H9 (cell line): ENCODE measurements at regions not wholly inside any gene's neighbourhood (a gene's known extent, or its start where the extent isn't known, plus 50 kb on each side); places are given as distances from the start of the nearest gene placed in this dataset.

Experiments
- DNase-seq: peaks from one replicate; pipeline ENCODE4 v3.0.0-alpha.2; 2017
- H2AFZ ChIP-seq: one replicate; pipeline ENCODE4 v1.6.1; 2013; ENCODE audit warnings: mild to moderate bottlenecking, low read length, control low read depth, moderate library complexity
- H2AK5ac ChIP-seq: 2 replicates; pipeline ENCODE4 v1.6.1; 2013; ENCODE audit warnings: low read length, control low read depth, mixed read lengths; ENCODE audit not compliant: insufficient read length
- H2BK120ac ChIP-seq: one replicate; pipeline ENCODE4 v1.6.1; 2013; ENCODE audit warnings: low read depth, mild to moderate bottlenecking, low read length, control low read depth, inconsistent platforms; ENCODE audit not compliant: poor library complexity, severe bottlenecking
- H2BK12ac ChIP-seq: 2 replicates; pipeline ENCODE4 v1.6.1; 2013; ENCODE audit warnings: low read length, control low read depth, mixed read lengths, low read depth; ENCODE audit not compliant: insufficient read length
- H2BK15ac ChIP-seq: 2 replicates; pipeline ENCODE4 v1.6.1; 2013; ENCODE audit warnings: low read depth, low read length, control low read depth
- H2BK20ac ChIP-seq: one replicate; pipeline ENCODE4 v1.6.1; 2013; ENCODE audit warnings: low read depth, mild to moderate bottlenecking, low read length, control low read depth, inconsistent platforms; ENCODE audit not compliant: poor library complexity, severe bottlenecking
- H2BK5ac ChIP-seq: 2 replicates; pipeline ENCODE4 v1.6.1; 2013; ENCODE audit warnings: low read length, control low read depth, mixed read lengths; ENCODE audit not compliant: insufficient read length
- H3K14ac ChIP-seq: 2 replicates; pipeline ENCODE4 v1.6.1; 2013; ENCODE audit warnings: low read length, control low read depth; ENCODE audit not compliant: insufficient read depth
- H3K18ac ChIP-seq: 2 replicates; pipeline ENCODE4 v1.6.1; 2013; ENCODE audit warnings: low read depth, mild to moderate bottlenecking, mixed read lengths, low read length, control low read depth; ENCODE audit not compliant: insufficient read length
- H3K23ac ChIP-seq: 2 replicates; pipeline ENCODE4 v1.6.1; 2013; ENCODE audit warnings: low read length, control low read depth, mixed read lengths, low read depth; ENCODE audit not compliant: insufficient read length
- H3K23me2 ChIP-seq: 2 replicates; pipeline ENCODE4 v1.6.1; 2013; ENCODE audit warnings: low read depth, mild to moderate bottlenecking, mixed read lengths, low read length, control low read depth; ENCODE audit not compliant: insufficient read length, poor library complexity, severe bottlenecking
- H3K27ac ChIP-seq: 2 replicates; pipeline ENCODE4 v1.5.1; 2013; ENCODE audit warnings: low read length, control low read depth, mixed read lengths, low read depth; ENCODE audit not compliant: insufficient read length
- H3K27me3 ChIP-seq: 2 replicates; pipeline ENCODE4 v1.6.1; 2013; ENCODE audit warnings: low read length, control low read depth, inconsistent platforms; ENCODE audit not compliant: insufficient read depth
- H3K4ac ChIP-seq: 2 replicates; pipeline ENCODE4 v1.6.1; 2013; ENCODE audit warnings: low read depth, mild to moderate bottlenecking, control low read depth, inconsistent platforms, low read length, moderate library complexity
- H3K4me1 ChIP-seq: 2 replicates; pipeline ENCODE4 v1.6.1; 2013; ENCODE audit warnings: low read length, control low read depth, inconsistent platforms; ENCODE audit not compliant: insufficient read depth
- H3K4me2 ChIP-seq: 2 replicates; pipeline ENCODE4 v1.6.1; 2013; ENCODE audit warnings: low read length, control low read depth, mixed read lengths; ENCODE audit not compliant: insufficient read length, insufficient read depth
- H3K56ac ChIP-seq: 2 replicates; pipeline ENCODE4 v1.6.1; 2013; ENCODE audit warnings: low read depth, mild to moderate bottlenecking, mixed read lengths, low read length, control low read depth; ENCODE audit not compliant: insufficient read length
- H3K79me1 ChIP-seq: 2 replicates; pipeline ENCODE4 v1.6.1; 2013; ENCODE audit warnings: low read depth, mild to moderate bottlenecking, moderate library complexity, low read length, control low read depth, inconsistent platforms; ENCODE audit not compliant: insufficient read depth, poor library complexity, severe bottlenecking
- H3K79me2 ChIP-seq: 2 replicates; pipeline ENCODE4 v1.6.1; 2013; ENCODE audit warnings: low read length, control low read depth, inconsistent platforms; ENCODE audit not compliant: insufficient read depth
- H3K9ac ChIP-seq: 2 replicates; pipeline ENCODE4 v1.6.1; 2013; ENCODE audit warnings: low read length, control low read depth, mixed read lengths; ENCODE audit not compliant: insufficient read length; ENCODE audit errors: extremely low read depth
- H3K9me3 ChIP-seq: one replicate; pipeline ENCODE4 v1.6.1; 2013; ENCODE audit warnings: low read depth, low read length, inconsistent platforms; ENCODE audit not compliant: control insufficient read depth
- H3T11ph ChIP-seq: one replicate; pipeline ENCODE4 v1.6.1; 2013; ENCODE audit warnings: mild to moderate bottlenecking, low read length, control low read depth, inconsistent platforms
- H4K20me1 ChIP-seq: one replicate; pipeline ENCODE4 v1.6.1; 2013; ENCODE audit not compliant: control insufficient read depth, insufficient read length, insufficient read depth
- H4K5ac ChIP-seq: 2 replicates; pipeline ENCODE4 v1.6.1; 2013; ENCODE audit warnings: low read depth, mild to moderate bottlenecking, mixed read lengths, low read length, control low read depth; ENCODE audit not compliant: insufficient read length
- H4K8ac ChIP-seq: replicated peaks from 2 replicates; pipeline ENCODE4 v1.6.1; 2013; ENCODE audit warnings: low read length, control low read depth, mixed read lengths, low read depth; ENCODE audit not compliant: insufficient read length
- H4K91ac ChIP-seq: 2 replicates; pipeline ENCODE4 v1.6.1; 2013; ENCODE audit warnings: low read depth, mild to moderate bottlenecking, moderate library complexity, mixed read lengths, low read length, control low read depth; ENCODE audit not compliant: insufficient read length
- H3K27ac Mint-ChIP-seq, 3 experiments: 2 replicates in 2 of 3; 3 replicates in 1 of 3; pipeline ENCODE4 v1.8.0; 2020 to 2021; ENCODE audit warnings: mixed read lengths in 3 of 3, mild to moderate bottlenecking in 1 of 3, moderate library complexity in 1 of 3
- H3K27me3 Mint-ChIP-seq: 2 replicates; pipeline ENCODE4 v1.8.0; 2021; ENCODE audit warnings: low read depth, mild to moderate bottlenecking, moderate library complexity, mixed read lengths
- H3K36me3 Mint-ChIP-seq, 3 experiments: 2 replicates in 2 of 3; 3 replicates in 1 of 3; pipeline ENCODE4 v1.8.0; 2020 to 2021; ENCODE audit warnings: low read depth in 3 of 3, mixed read lengths in 3 of 3; ENCODE audit not compliant: insufficient read depth in 1 of 3
- H3K4me1 Mint-ChIP-seq, 2 experiments: 2 replicates each; pipeline ENCODE4 v1.8.0; 2020; ENCODE audit warnings: mixed read lengths in 2 of 2
- H3K4me3 Mint-ChIP-seq, 2 experiments: 2 replicates in 1 of 2; 3 replicates in 1 of 2; pipeline ENCODE4 v1.8.0; 2020 to 2021; ENCODE audit warnings: mild to moderate bottlenecking in 2 of 2, mixed read lengths in 2 of 2, moderate library complexity in 1 of 2
- H3K9me3 Mint-ChIP-seq, 2 experiments: 2 replicates in 1 of 2; 3 replicates in 1 of 2; pipeline ENCODE4 v1.8.0; 2020; ENCODE audit warnings: mild to moderate bottlenecking in 2 of 2, mixed read lengths in 2 of 2, moderate library complexity in 1 of 2
- WGBS: extraction: QIAGEN DNeasy Blood & Tissue Kit; methylation state at CpG from one replicate; pipeline ENCODE4 v1.1.7; 2013; ENCODE audit warnings: missing lambda C conversion rate, low lambda C conversion rate, mixed read lengths; ENCODE audit not compliant: insufficient read length; ENCODE audit errors: extremely low coverage; 5-methylcytosine and 5-hydroxymethylcytosine counted together
- TF ChIP-seq, protein P1 (sequence below): fragments of 200-600 bp; sonication (generic); conservative IDR thresholded peaks from 3 replicates; pipeline ENCODE4 v1.8.0; 2021; ENCODE audit warnings: antibody characterized with exemption, mild to moderate bottlenecking

DNA sequence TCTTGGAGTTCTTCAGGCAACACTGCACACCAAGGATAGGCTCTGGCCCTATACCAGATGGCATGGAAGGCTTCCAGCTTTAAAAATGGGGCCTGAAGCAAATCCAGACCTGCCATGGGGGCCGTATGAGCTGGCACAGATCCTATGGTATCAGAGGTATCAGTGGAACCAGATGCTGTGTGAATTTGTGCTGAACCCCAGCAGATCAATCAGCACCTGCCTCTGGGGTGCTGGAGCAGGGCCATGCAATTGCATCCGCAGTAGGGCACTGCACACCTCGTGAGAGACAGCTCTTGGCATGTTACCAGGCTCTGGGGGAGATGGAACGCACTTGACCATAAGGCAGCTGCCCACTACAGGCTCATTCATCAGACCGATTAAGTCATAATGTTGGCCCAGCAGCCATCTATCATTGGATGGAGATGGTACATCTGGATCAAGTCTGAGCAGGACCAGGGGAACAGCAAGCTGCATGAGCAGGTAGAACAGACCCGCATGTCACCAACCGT lies 221.5 kb downstream of the MYLK4 start:
- Histone ChIP-seq H3K9ac (no peak overlapping the region), H3K14ac (no peak overlapping the region), H3K4ac (no peak overlapping the region), H2AFZ (no peak overlapping the region), H3K23ac (no peak overlapping the region), H3K27ac (no peak overlapping the region), H2BK15ac (no peak overlapping the region), H3K56ac (no peak overlapping the region), H2BK5ac (no peak overlapping the region), H3T11ph (no peak overlapping the region), H3K27me3 (no peaks in the 10 kb centered on the region), H3K79me1 (no peaks in the 10 kb centered on the region), H3K4me1 (no peaks in the 10 kb centered on the region), H3K18ac (no peak overlapping the region), H2BK20ac (no peak overlapping the region), H3K79me2 (no peaks in the 10 kb centered on the region), H3K4me2 (no peak overlapping the region), H4K5ac (no peak overlapping the region), H4K8ac (no peak overlapping the region), H3K23me2 (no peaks in the 10 kb centered on the region), H4K20me1 (no peaks in the 10 kb centered on the region), H2BK120ac (no peak overlapping the region), H2AK5ac (no peak overlapping the region), H4K91ac (no peak overlapping the region), H2BK12ac (no peak overlapping the region), H3K9me3 (peaks cover 3% of the 10 kb centered on the region)
- H3K27me3 Mint-ChIP-seq, result peaks cover 7% of the 10 kb centered on the region
- TF ChIP-seq, protein P1, sequence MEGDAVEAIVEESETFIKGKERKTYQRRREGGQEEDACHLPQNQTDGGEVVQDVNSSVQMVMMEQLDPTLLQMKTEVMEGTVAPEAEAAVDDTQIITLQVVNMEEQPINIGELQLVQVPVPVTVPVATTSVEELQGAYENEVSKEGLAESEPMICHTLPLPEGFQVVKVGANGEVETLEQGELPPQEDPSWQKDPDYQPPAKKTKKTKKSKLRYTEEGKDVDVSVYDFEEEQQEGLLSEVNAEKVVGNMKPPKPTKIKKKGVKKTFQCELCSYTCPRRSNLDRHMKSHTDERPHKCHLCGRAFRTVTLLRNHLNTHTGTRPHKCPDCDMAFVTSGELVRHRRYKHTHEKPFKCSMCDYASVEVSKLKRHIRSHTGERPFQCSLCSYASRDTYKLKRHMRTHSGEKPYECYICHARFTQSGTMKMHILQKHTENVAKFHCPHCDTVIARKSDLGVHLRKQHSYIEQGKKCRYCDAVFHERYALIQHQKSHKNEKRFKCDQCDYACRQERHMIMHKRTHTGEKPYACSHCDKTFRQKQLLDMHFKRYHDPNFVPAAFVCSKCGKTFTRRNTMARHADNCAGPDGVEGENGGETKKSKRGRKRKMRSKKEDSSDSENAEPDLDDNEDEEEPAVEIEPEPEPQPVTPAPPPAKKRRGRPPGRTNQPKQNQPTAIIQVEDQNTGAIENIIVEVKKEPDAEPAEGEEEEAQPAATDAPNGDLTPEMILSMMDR, result no peak
- H3K4me3 Mint-ChIP-seq, result no peak overlapping the region
- H3K36me3 Mint-ChIP-seq, result peaks cover 2 to 3% (median 2%) of the 10 kb centered on the region in 3 experiments; a peak in 5 of 7 replicates
- H3K4me1 Mint-ChIP-seq, result peaks cover 5 to 11% of the 10 kb centered on the region in 2 experiments; a peak in 3 of 4 replicates
- H3K27ac Mint-ChIP-seq, result no peak overlapping the region; a peak in 1 of 7 replicates
- no peak for DNase-seq
- WGBS, result no CpG with 5 or more reads among the region's 7 CpGs
- H3K9me3 Mint-ChIP-seq, result peaks cover 6 to 7% of the 10 kb centered on the region in 2 experiments
